H1 (cell line): ENCODE measurements at regions not wholly inside any gene's neighbourhood (a gene's known extent, or its start where the extent isn't known, plus 50 kb on each side); places are given as distances from the start of the nearest gene placed in this dataset.

Source experiments
- CBX8 ChIP-seq: fragments of 300-800, 300-1000 bp; sonication (generic); IDR thresholded peaks from 2 replicates; pipeline ENCODE4 v1.7.1; 2016; ENCODE audit warnings: low read depth, low read length, borderline replicate concordance
- CTCF ChIP-seq, 3 experiments: IDR thresholded peaks; 1 replicate in 2 of 3; 2 replicates in 1 of 3; pipeline versions ENCODE4 v1.5.1 to v1.6.1; 2011; ENCODE audit warnings: low read length in 3 of 3, mild to moderate bottlenecking in 3 of 3, inconsistent platforms in 2 of 3, low read depth in 1 of 3, moderate library complexity in 1 of 3; ENCODE audit not compliant: insufficient read depth in 1 of 3; ENCODE audit errors: control extremely low read depth in 1 of 3
- KDM5A ChIP-seq: fragments of 200-600 bp; IDR thresholded peaks from 2 replicates; pipeline ENCODE4 v1.7.1; 2012; ENCODE audit warnings: mild to moderate bottlenecking, low read length, inconsistent platforms, mixed read lengths
- MAX ChIP-seq: IDR thresholded peaks from 2 replicates; pipeline ENCODE4 v1.6.1; 2012; ENCODE audit warnings: inconsistent platforms
- POLR2A ChIP-seq, 2 experiments: IDR thresholded peaks; 1 replicate in 1 of 2; 2 replicates in 1 of 2; pipeline ENCODE4 v1.6.1; 2011; ENCODE audit warnings: low read depth in 2 of 2, low read length in 2 of 2, mild to moderate bottlenecking in 2 of 2; ENCODE audit errors: control extremely low read depth in 1 of 2
- RBBP5 ChIP-seq: IDR thresholded peaks from 2 replicates; pipeline ENCODE4 v1.7.1; 2012; ENCODE audit warnings: low read depth, mild to moderate bottlenecking, inconsistent platforms, low read length, moderate library complexity, borderline replicate concordance
- RNF2 ChIP-seq: fragments of 200-900, 300-1000 bp; sonication (generic); IDR thresholded peaks from 2 replicates; pipeline ENCODE4 v1.7.1; 2016; ENCODE audit warnings: borderline replicate concordance, low read depth, mild to moderate bottlenecking, antibody characterized with exemption, low read length; ENCODE audit not compliant: poor library complexity, severe bottlenecking; ENCODE audit errors: missing control alignments
- RXRA ChIP-seq: IDR thresholded peaks from 2 replicates; pipeline ENCODE4 v1.6.1; 2011; ENCODE audit warnings: low read depth, mild to moderate bottlenecking, low read length, moderate library complexity; ENCODE audit not compliant: insufficient read depth
- SIRT6 ChIP-seq: IDR thresholded peaks from one replicate; pipeline ENCODE4 v1.7.1; 2012; ENCODE audit warnings: low read length, inconsistent platforms
- SRF ChIP-seq: IDR thresholded peaks from 2 replicates; pipeline ENCODE4 v1.6.1; 2011; ENCODE audit warnings: mild to moderate bottlenecking, low read depth, low read length, moderate library complexity
- ZNF274 ChIP-seq: IDR thresholded peaks from 2 replicates; pipeline ENCODE4 v1.7.0; 2012; ENCODE audit warnings: low read length, borderline replicate concordance; ENCODE audit errors: extremely low read depth

GRCh38 chr10:47164800-47165128, 135.2 kb upstream of the GDF10 start:
- TF ChIP-seq CTCF (IDR thresholded peaks at IDR 0.05; ENCODE audit: control extremely low read depth in 1 of 3, insufficient read depth in 1 of 3, low read depth in 1 of 3, low read length in 3 of 3) (no peak), KDM5A (no peak), POLR2A (IDR thresholded peaks at IDR 0.05; ENCODE audit: control extremely low read depth in 1 of 2, low read depth in 2 of 2, low read length in 2 of 2) (no peak), ZNF274 (no peak), RNF2 (no peak), RXRA (no peak), SRF (no peak), SIRT6 (no peak), MAX (no peak), RBBP5 (no peak), CBX8 (no peak)
